Hippocampal formation (tissue), 2 donors: ENCODE measurements at regions not wholly inside any gene's neighbourhood (a gene's known extent, or its start where the extent isn't known, plus 50 kb on each side); places are given as distances from the start of the nearest gene placed in this dataset.

Experiments used
- DNase-seq, 2 donors: peaks; one replicate each; lab custom pipeline; 2025; lab: John Stamatoyannopoulos, UW

- DNase-seq: no peak
Observed at GRCh38 chr7:423312-424260, 96.1 kb downstream of the PDGFA start.

DNA sequence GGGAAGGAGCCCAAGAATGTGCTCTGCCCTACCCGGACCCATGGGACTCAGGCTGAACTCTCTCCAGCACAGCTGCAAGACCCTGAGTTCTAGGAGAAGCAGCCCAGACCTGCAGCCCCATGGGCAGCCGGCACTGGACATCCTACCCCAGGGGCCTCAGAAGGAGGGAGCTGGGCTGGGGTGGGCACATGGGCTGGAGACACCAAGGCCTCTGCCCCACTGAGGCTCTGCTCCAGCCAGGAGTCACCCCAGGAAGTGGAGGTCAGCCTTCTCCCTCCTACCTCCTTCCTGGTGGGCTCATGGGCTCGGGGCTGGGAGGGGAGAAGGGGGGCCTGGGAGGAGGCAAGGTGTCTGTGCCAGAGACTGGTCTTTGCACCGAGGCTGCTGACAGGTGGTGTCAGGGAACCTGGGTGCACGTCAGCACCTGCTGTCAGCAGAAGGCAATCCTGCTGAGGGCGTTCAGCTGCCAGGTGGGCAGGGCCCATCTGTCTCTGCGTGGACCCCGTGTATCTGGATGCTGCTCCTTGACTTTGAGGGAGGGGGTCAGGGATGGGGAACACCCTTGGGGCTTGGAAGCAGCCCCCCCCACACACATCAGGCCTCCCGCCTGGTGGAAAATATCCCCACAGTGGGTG, 95.2 kb downstream of the PDGFA start:
- DNase-seq: no peak

- DNase-seq: peak; percentile 51 to 71
Observed at GRCh38 chr7:424961-425793, 94.5 kb downstream of the PDGFA start.

- no peak for DNase-seq
Observed at GRCh38 chr7:425794-426188, 93.9 kb downstream of the PDGFA start.

- DNase-seq: no peak
Observed at GRCh38 chr7:426510-426909, 93.1 kb downstream of the PDGFA start.

- no peak for DNase-seq
Observed at GRCh38 chr7:427506-428103, 92.0 kb downstream of the PDGFA start.

DNA sequence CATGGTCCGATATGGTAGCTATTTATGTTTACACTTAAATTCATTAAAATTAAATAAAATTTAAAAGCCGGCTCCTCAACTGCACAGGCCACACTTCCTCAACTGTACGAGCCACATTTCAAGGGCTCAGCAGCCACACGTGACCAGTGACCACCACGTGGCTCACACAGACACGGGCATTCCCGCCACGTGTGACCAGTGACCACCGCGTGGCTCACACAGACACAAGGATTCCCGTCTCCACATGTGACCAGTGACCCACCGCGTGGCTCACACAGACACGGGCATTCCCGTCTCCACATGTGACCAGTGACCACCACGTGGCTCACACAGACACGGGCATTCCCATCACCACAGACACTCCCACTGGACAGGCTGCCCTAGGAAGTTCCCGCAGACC, 91.3 kb downstream of the PDGFA start:
- no peak for DNase-seq

DNA sequence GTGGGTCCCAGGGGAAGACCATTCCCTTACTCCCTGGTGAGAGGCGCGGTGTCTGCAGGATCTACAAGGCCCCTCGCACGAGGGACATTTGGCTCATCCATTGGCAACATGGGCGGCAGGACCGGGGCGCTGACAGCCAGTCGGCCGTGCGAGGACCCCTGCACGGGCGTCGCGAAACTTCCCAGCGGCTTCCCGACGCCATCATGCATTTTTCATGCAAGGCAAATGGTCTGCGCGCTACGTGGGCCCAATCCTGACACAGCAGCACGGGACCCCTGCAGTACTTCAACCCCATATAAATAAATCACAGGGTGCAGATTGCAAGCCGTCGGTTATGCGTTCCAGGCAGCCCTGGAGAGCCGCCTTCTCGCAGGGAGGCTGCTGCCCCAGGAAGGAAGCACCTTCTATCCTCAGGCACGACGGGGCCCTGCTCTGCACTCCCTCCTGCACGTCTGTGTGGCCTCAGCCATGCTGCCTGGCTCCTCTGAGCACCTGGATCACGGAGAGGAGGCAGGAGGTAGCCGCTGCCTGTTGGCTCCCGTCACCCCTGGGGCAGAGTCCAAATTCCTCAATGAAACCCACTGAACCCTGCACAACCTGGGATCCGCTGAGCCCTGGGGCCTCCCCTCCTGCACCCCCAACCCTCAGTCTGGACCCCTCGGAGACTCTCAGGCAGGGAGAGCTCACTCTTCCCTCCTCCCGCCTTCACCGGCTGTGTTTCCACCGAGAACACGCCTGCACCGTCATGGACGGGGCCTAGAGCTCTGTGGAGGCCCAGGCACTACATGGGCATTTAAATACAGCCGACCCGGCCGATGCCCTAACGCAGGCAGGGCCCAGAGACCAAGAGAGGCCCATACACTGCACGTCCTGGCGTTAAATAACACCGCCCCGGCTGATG, 90.5 kb downstream of the PDGFA start:
- no peak for DNase-seq

DNA sequence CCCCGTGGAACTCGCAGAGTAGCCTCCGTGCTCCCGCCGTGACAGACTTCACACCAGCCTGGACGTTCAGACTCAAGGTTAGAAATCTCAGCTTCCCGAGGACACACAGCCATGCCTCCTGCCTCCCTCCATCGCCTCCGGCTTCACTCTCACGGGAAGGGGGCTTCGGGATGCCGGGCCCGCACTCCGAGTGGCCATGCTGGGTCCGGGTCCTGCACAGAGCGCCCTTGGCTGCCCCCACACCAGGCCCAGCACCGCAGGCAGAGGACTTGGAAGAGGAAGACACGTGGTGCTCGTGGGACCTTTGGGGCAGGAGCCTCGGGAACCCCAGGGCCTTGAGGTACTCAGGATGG, 89.8 kb downstream of the PDGFA start:
- no peak for DNase-seq

GRCh38 chr7:431041-431440, 88.6 kb downstream of the PDGFA start:
- DNase-seq: no peak

GRCh38 chr7:431658-432111, 88.0 kb downstream of the PDGFA start:
- peak; percentile 62 to 77 for DNase-seq

DNA sequence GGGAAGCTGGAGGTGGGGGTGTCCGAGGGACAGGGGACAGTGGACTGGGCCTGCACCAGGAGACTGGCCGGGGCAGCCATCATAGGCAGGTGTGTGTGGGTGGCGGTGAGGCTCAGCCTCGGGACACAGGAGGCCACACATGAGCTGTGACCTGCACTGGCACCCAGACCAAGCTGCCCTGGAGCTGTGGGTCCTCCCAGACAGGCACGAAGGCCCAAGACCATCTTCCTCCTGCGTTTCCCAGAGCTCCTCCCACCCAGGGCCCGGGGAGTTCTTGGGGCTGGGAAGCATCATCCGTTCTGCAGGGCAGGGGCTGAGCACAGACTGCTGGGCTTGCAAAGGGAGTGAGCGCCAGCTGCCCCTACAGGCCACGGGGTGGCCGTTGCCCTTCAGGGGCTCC, 87.4 kb downstream of the PDGFA start:
- DNase-seq: no peak

- DNase-seq: no peak
Observed at GRCh38 chr7:432933-433332, 86.7 kb downstream of the PDGFA start.

DNA sequence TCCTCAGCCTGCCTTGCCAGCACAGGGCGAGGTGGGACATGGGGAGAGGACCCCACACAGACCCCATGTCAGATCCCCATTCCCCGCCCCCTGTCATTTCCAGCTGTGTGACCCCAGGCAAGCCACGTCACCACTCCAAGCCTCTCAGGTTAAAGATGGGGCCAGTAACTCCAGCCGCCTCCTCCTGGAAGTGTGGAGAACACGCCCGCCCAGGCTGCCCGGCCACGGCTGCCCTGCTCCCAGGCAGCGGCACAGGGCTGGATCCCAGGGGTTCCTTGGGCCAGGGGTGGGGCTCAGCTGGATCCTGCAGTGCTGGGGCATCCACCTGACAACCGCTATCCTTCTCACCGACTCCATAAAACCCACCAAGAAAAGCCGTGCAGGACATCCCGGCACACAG, 86.1 kb downstream of the PDGFA start:
- DNase-seq: no peak

DNA sequence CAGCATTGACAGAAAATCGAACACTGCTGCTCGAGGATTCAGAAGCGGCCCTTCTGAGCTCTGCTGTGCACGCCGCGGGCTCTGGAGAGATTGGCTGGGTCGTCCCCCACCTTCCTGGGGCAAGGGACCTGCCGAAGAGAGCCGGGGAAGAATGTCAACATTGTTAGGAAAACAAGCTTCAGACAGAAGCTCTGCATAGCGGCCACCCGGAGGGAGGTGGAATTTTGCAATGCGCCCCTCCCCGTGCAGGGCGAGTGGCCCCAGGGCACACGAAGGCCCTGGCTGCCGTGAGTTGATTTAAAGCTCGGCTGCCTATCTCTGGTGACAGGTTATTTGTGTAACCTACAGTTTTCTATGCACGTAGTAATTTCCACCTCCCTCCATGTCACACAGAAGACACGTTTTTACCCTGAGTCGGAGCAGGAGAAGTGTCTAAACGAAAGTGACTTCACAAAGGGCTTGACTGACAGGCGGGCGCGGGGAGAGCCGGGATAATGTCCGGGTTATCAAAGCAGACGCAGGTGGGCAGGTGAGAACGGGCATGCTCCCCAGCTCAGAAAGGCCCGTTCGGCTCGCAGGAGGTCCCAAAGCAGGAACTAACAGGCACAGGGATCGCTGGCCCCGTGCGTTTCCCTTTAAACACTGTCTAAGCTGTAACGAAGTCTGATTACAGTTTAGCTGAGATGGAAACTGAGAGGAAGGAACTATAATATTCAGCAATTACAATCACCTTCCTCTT, 84.6 kb downstream of the PDGFA start:
- DNase-seq: no peak

GRCh38 chr7:435630-436366, 83.8 kb downstream of the PDGFA start:
- no peak for DNase-seq

- DNase-seq: no peak
Observed at GRCh38 chr7:436367-437128, 83.1 kb downstream of the PDGFA start.

GRCh38 chr7:437329-438251, 82.1 kb downstream of the PDGFA start:
- peak in 1 of 2 donors; percentile 11 for DNase-seq
